ENCODE measurements at regions not wholly inside any gene's neighbourhood (a gene's known extent, or its start where the extent isn't known, plus 50 kb on each side); places are given as distances from the start of the nearest gene placed in this dataset.

- DNase-seq = no peak
Measured at GRCh38 chr6:45830441-45831139, 185.1 kb downstream of the CLIC5 start.

GRCh38 chr6:45829873-45830272 lies 185.8 kb downstream of the CLIC5 start:
- DNase-seq = no peak

GRCh38 chr6:45827952-45828530 lies 187.6 kb downstream of the CLIC5 start:
- DNase-seq = no peak

GRCh38 chr6:45822873-45823272 lies 192.8 kb downstream of the CLIC5 start:
- no peak for DNase-seq

GRCh38 chr6:45822246-45822812 lies 193.3 kb downstream of the CLIC5 start:
- DNase-seq = no peak

- no peak for DNase-seq
Measured at GRCh38 chr6:45818655-45819054, 197.0 kb downstream of the CLIC5 start.

- DNase-seq = no peak
Measured at GRCh38 chr6:45816674-45817297, 198.9 kb downstream of the CLIC5 start.

- DNase-seq = no peak
Measured at GRCh38 chr6:45815466-45816125, 200.1 kb downstream of the CLIC5 start.

GRCh38 chr6:45814772-45815171 lies 200.9 kb downstream of the CLIC5 start:
- DNase-seq = no peak

GRCh38 chr6:45813943-45814342 lies 201.7 kb downstream of the CLIC5 start:
- no peak for DNase-seq

GRCh38 chr6:45812922-45813321 lies 202.7 kb downstream of the CLIC5 start:
- DNase-seq = no peak

- DNase-seq = no peak
Measured at GRCh38 chr6:45808917-45809316, 206.7 kb downstream of the CLIC5 start.

- DNase-seq = no peak
Measured at GRCh38 chr6:45808042-45808645, 207.5 kb downstream of the CLIC5 start.

- DNase-seq = no peak
Measured at GRCh38 chr6:45807311-45808041, 208.2 kb downstream of the CLIC5 start.

- DNase-seq = no peak
Measured at GRCh38 chr6:45806172-45806571, 209.5 kb downstream of the CLIC5 start.

- DNase-seq = no peak
Measured at GRCh38 chr6:45803071-45803470, 212.6 kb downstream of the CLIC5 start.

GRCh38 chr6:45801471-45802289 lies 214.0 kb downstream of the CLIC5 start:
- no peak for DNase-seq

- DNase-seq = no peak
Measured at GRCh38 chr6:45800911-45801310, 214.7 kb downstream of the CLIC5 start.

- no peak for DNase-seq
Measured at GRCh38 chr6:45795678-45796077, 220.0 kb downstream of the CLIC5 start.

- DNase-seq = no peak
Measured at GRCh38 chr6:45794465-45794864, 221.2 kb downstream of the CLIC5 start.

Data from effector CD8-positive, alpha-beta T cell (primary cell).